Peyer's patch (tissue), 4 donors: ENCODE measurements at regions not wholly inside any gene's neighbourhood (a gene's known extent, or its start where the extent isn't known, plus 50 kb on each side); places are given as distances from the start of the nearest gene placed in this dataset.

Source experiments
- POLR2A ChIP-seq, 2 donors: fragments of 450-650 bp; IDR thresholded peaks; one replicate each; pipeline ENCODE4 v1.5.1; 2017; ENCODE audit warnings: antibody characterized with exemption in 2 of 2, mild to moderate bottlenecking in 2 of 2, moderate library complexity in 2 of 2
- TF ChIP-seq, protein P1 (sequence below), 6 experiments: fragments of 450-650 bp in 4 of 6; fragments of 200-600 bp in 2 of 6; sonication (generic) in 1 of 6; IDR thresholded peaks; one replicate each; pipeline ENCODE4 v1.5.1; 2017 to 2019; ENCODE audit warnings: antibody characterized with exemption in 6 of 6, mild to moderate bottlenecking in 3 of 6, moderate library complexity in 1 of 6

DNA sequence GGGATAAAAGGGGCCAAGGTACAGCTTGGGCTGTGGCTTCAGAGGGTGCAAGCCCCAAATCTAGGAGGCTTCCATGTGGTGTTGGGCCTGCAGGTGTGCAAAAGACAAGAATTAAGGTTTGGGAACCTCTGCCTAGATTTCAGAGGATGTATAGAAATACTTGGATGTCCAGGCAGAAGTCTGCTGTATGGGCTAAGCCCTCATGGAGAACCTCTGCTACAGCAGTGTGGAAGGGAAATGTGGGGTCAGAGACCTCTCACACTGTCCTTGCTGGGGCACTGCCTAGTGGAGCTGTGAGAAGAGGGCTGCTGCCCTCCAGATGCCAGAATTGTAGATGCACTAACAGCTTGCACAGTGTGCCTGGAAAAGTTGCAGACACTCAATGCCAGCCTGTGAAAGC lies 880.6 kb upstream of the ID2 start:
- TF ChIP-seq, protein P1, sequence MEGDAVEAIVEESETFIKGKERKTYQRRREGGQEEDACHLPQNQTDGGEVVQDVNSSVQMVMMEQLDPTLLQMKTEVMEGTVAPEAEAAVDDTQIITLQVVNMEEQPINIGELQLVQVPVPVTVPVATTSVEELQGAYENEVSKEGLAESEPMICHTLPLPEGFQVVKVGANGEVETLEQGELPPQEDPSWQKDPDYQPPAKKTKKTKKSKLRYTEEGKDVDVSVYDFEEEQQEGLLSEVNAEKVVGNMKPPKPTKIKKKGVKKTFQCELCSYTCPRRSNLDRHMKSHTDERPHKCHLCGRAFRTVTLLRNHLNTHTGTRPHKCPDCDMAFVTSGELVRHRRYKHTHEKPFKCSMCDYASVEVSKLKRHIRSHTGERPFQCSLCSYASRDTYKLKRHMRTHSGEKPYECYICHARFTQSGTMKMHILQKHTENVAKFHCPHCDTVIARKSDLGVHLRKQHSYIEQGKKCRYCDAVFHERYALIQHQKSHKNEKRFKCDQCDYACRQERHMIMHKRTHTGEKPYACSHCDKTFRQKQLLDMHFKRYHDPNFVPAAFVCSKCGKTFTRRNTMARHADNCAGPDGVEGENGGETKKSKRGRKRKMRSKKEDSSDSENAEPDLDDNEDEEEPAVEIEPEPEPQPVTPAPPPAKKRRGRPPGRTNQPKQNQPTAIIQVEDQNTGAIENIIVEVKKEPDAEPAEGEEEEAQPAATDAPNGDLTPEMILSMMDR (IDR thresholded peaks at IDR 0.05) = no peak
- no peak for TF ChIP-seq POLR2A (IDR thresholded peaks at IDR 0.05)
